ENCODE measurements at regions not wholly inside any gene's neighbourhood (a gene's known extent, or its start where the extent isn't known, plus 50 kb on each side); places are given as distances from the start of the nearest gene placed in this dataset.
A peak's percentile ranks its signal among the peaks of the same experiment; 100 is the strongest.

- Histone ChIP-seq H3K4me3 (ENCODE audit: insufficient read depth, low read depth, low read length) (no peak overlapping the region), H3K4ac (ENCODE audit: low read depth, low read length) (peak overlapping the region; percentile 88; the same call in 1 of the 2 replicates), H3K36me3 (ENCODE audit: control insufficient read depth, insufficient read depth, low read length) (no peaks in the 10 kb centered on the region), H3K27ac (ENCODE audit: insufficient read depth, low read length) (peak overlapping the region; percentile 25; the same call in 1 of the 2 replicates), H2BK5ac (ENCODE audit: low read depth, low read length, poor library complexity, severe bottlenecking) (peak overlapping the region; percentile 95), H2AK5ac (ENCODE audit: low read depth, low read length) (no peak overlapping the region; the same call in 1 of the 2 replicates), H4K20me1 (ENCODE audit: insufficient read depth, low read length) (no peaks in the 10 kb centered on the region), H4K5ac (ENCODE audit: low read depth, low read length) (peak overlapping the region; percentile 57; the same call in 1 of the 2 replicates), H3K27me3 (ENCODE audit: control insufficient read depth, insufficient read depth, low read length) (no peaks in the 10 kb centered on the region), H3K9ac (ENCODE audit: low read depth, low read length) (no peak overlapping the region), H4K91ac (ENCODE audit: insufficient read depth, low read depth, low read length) (no peak overlapping the region; the same call in 1 of the 2 replicates), H3K9me3 (ENCODE audit: control insufficient read depth, insufficient read depth, low read length) (no peaks in the 10 kb centered on the region), H2BK120ac (ENCODE audit: low read depth, low read length) (peak overlapping the region; percentile 89), H3K4me1 (ENCODE audit: control insufficient read depth, insufficient read depth, low read length) (peaks cover 7% of the 10 kb centered on the region), H2AFZ (replicated peaks; ENCODE audit: low read length, poor library complexity) (no peak overlapping the region), H3K79me1 (ENCODE audit: low read depth in 1 of 2, low read length in 2 of 2) (no peaks in the 10 kb centered on the region), H3K14ac (replicated peaks; ENCODE audit: low read depth, low read length) (peak overlapping the region; percentile 27; the same call in 1 of the 2 replicates), H4K8ac (ENCODE audit: low read depth in 2 of 2, low read length in 2 of 2) (peak overlapping the region; percentile 0 to 87; a peak in 2 of 4 replicates), H3K4me2 (ENCODE audit: low read depth, low read length) (peak overlapping the region; percentile 1; the same call in 1 of the 2 replicates), H2BK15ac (ENCODE audit: low read depth, low read length) (peak overlapping the region; percentile 54; the same call in 1 of the 3 replicates), H3K18ac (ENCODE audit: low read depth, low read length) (peak overlapping the region; percentile 12), H2AK9ac (replicated peaks; ENCODE audit: low read depth, low read length, poor library complexity) (no peak overlapping the region), H3K23ac (ENCODE audit: low read depth, low read length) (no peak overlapping the region), H2BK20ac (ENCODE audit: low read depth, low read length) (peak overlapping the region; percentile 57), H3K56ac (ENCODE audit: extremely low read depth, insufficient read depth, low read length) (0 out of 2 replicates have a peak overlapping the region, but pooled peaks have one; percentile 11), H3K9me1 (ENCODE audit: insufficient read depth, low read length) (peaks cover 3% of the 10 kb centered on the region; the same call in 1 of the 2 replicates)
- ATAC-seq (ENCODE audit: low read depth), result no peak
- POLR2A ChIA-PET (ENCODE audit: unreplicated experiment), result no interaction called here
- DNase-seq, result peak; percentile 17
- CTCF ChIA-PET, result interaction anchor here (1.2 kb wide), 1 partner anchor 19 kb away, joined by 5 read pairs; no protein-coding TSS in a partner anchor
- intact Hi-C loops (cut with micrococcal nuclease) (no loop called here), in situ Hi-C loops (cut with MboI; ENCODE audit: low sequenced_read_pairs) (no loop called here), dilution Hi-C loops (cut with HindIII; ENCODE audit: low sequenced_read_pairs, unreplicated experiment) (no loop called here)
- TF ChIP-seq CEBPB (IDR thresholded peaks at IDR 0.05; ENCODE audit: low read depth, low read length) (peak; percentile 60), NFE2L2 (IDR thresholded peaks at IDR 0.05; ENCODE audit: low read depth, low read length) (no peak)
- BruUV-seq (replicated peaks), result no TSS peak
- WGBS, 2 experiments (ENCODE audit: extremely low coverage in 2 of 2, insufficient read length in 1 of 2), result no CpG with 5 or more reads among the region's 3 CpGs
Observed at GRCh38 chr12:47378222-47378582, 298.4 kb upstream of the AMIGO2 start.
